Neural progenitor cell (in vitro differentiated cells): ENCODE measurements at regions not wholly inside any gene's neighbourhood (a gene's known extent, or its start where the extent isn't known, plus 50 kb on each side); places are given as distances from the start of the nearest gene placed in this dataset.

Source experiments
- DNase-seq: peaks from one replicate; pipeline ENCODE4 v3.0.0-alpha.2; 2016; ENCODE audit warnings: low spot score
- H2AFZ ChIP-seq: fragments of 200-600 bp; sonication (generic); replicated peaks from 2 replicates; pipeline ENCODE4 v1.6.1; 2016; ENCODE audit warnings: antibody characterized with exemption
- H3F3A ChIP-seq: fragments of 200-600 bp; sonication (generic); 2 replicates; pipeline ENCODE4 v1.6.1; 2016; ENCODE audit warnings: antibody characterized with exemption, low read depth
- H3K27ac ChIP-seq: fragments of 200-600 bp; sonication (generic); 2 replicates; pipeline ENCODE4 v1.5.1; 2016; ENCODE audit warnings: mild to moderate bottlenecking
- H3K27me3 ChIP-seq: fragments of 200-600 bp; sonication (generic); 2 replicates; pipeline ENCODE4 v1.6.1; 2016; ENCODE audit warnings: mild to moderate bottlenecking, moderate library complexity
- H3K36me3 ChIP-seq: fragments of 200-600 bp; sonication (generic); 2 replicates; pipeline ENCODE4 v1.5.1; 2016
- H3K4me1 ChIP-seq: fragments of 200-600 bp; sonication (generic); 2 replicates; pipeline ENCODE4 v1.6.1; 2016; ENCODE audit warnings: mixed run types
- H3K4me2 ChIP-seq: fragments of 200-600 bp; sonication (generic); 2 replicates; pipeline ENCODE4 v1.6.1; 2016
- H3K4me3 ChIP-seq: fragments of 200-600 bp; sonication (generic); 2 replicates; pipeline ENCODE4 v1.5.1; 2016
- H3K79me2 ChIP-seq: fragments of 200-600 bp; sonication (generic); 2 replicates; pipeline ENCODE4 v1.6.1; 2016; ENCODE audit warnings: low read depth
- H3K9ac ChIP-seq: fragments of 200-600 bp; sonication (generic); 2 replicates; pipeline ENCODE4 v1.6.1; 2016
- H3K9me3 ChIP-seq: fragments of 200-600 bp; sonication (generic); 2 replicates; pipeline ENCODE4 v1.5.1; 2016; ENCODE audit warnings: low read depth
- H4K20me1 ChIP-seq: fragments of 200-600 bp; sonication (generic); 2 replicates; pipeline ENCODE4 v1.6.1; 2016; ENCODE audit warnings: low read depth
- H3K27ac Mint-ChIP-seq: 3 replicates; pipeline ENCODE4 v1.8.0; 2021; ENCODE audit warnings: mixed read lengths
- H3K27me3 Mint-ChIP-seq: 2 replicates; pipeline ENCODE4 v1.8.0; 2022; ENCODE audit warnings: low read depth, mild to moderate bottlenecking, inconsistent platforms, moderate library complexity, mixed read lengths; ENCODE audit not compliant: insufficient read depth
- H3K36me3 Mint-ChIP-seq: 3 replicates; pipeline ENCODE4 v1.8.0; 2021; ENCODE audit warnings: mixed read lengths
- H3K4me1 Mint-ChIP-seq: 3 replicates; pipeline ENCODE4 v1.8.0; 2021; ENCODE audit warnings: mixed read lengths
- H3K4me3 Mint-ChIP-seq: 3 replicates; pipeline ENCODE4 v1.8.0; 2021; ENCODE audit warnings: mild to moderate bottlenecking, moderate library complexity, mixed read lengths
- H3K9me3 Mint-ChIP-seq: 3 replicates; pipeline ENCODE4 v1.8.0; 2020; ENCODE audit warnings: mixed read lengths
- CTCF ChIP-seq: fragments of 200-600 bp; sonication (generic); IDR thresholded peaks from 2 replicates; pipeline ENCODE4 v1.5.1; 2017; ENCODE audit warnings: antibody characterized with exemption, mild to moderate bottlenecking
- EZH2 ChIP-seq: fragments of 200-600 bp; sonication (generic); IDR thresholded peaks from 2 replicates; pipeline ENCODE4 v1.6.1; 2017; ENCODE audit warnings: antibody characterized with exemption, mild to moderate bottlenecking, moderate library complexity
- EZH2phosphoT487 ChIP-seq: fragments of 200-600 bp; sonication (generic); IDR thresholded peaks from 2 replicates; pipeline ENCODE4 v1.6.1; 2017; ENCODE audit warnings: antibody characterized with exemption

DNA sequence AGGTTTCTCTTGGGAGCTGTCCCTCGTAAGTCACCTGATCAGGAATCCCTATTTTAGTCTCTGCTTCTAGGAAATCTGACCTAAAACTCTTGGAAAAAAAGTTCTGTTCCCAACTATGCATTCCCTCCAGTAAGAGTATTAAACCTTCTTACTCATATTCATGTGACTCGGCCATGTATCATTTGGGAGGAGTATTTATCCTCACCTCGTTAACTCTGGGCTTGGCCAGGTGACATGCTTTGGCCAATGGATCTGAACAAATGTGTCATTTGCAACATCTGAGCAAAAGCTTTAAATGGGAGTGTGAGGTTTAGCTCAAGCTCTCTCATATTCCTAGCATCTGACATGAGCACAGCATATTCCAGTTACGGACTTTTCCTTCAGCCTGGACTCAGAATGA, 226.8 kb downstream of the NUAK1 start:
- H3K4me1 ChIP-seq = no peaks in the 10 kb centered on the region
- H3K27me3 ChIP-seq = no peaks in the 10 kb centered on the region
- no peaks in the 10 kb centered on the region for H3K79me2 ChIP-seq
- no peak overlapping the region for H3K27ac ChIP-seq
- Mint-ChIP-seq H3K4me1 (no peaks in the 10 kb centered on the region), H3K27me3 (no peaks in the 10 kb centered on the region), H3K9me3 (peaks cover 5% of the 10 kb centered on the region), H3K4me3 (no peak overlapping the region), H3K27ac (no peak overlapping the region), H3K36me3 (peaks cover 2% of the 10 kb centered on the region)
- H3K4me2 ChIP-seq = no peak overlapping the region
- no peaks in the 10 kb centered on the region for H4K20me1 ChIP-seq
- H3K4me3 ChIP-seq = no peak overlapping the region
- TF ChIP-seq CTCF (no peak), EZH2phosphoT487 (no peak), EZH2 (no peak)
- no peaks in the 10 kb centered on the region for H3K9me3 ChIP-seq
- no peaks in the 10 kb centered on the region for H3K36me3 ChIP-seq
- H3F3A ChIP-seq = no peaks in the 10 kb centered on the region
- no peak for DNase-seq
- no peak overlapping the region for H3K9ac ChIP-seq
- no peak overlapping the region for H2AFZ ChIP-seq

DNA sequence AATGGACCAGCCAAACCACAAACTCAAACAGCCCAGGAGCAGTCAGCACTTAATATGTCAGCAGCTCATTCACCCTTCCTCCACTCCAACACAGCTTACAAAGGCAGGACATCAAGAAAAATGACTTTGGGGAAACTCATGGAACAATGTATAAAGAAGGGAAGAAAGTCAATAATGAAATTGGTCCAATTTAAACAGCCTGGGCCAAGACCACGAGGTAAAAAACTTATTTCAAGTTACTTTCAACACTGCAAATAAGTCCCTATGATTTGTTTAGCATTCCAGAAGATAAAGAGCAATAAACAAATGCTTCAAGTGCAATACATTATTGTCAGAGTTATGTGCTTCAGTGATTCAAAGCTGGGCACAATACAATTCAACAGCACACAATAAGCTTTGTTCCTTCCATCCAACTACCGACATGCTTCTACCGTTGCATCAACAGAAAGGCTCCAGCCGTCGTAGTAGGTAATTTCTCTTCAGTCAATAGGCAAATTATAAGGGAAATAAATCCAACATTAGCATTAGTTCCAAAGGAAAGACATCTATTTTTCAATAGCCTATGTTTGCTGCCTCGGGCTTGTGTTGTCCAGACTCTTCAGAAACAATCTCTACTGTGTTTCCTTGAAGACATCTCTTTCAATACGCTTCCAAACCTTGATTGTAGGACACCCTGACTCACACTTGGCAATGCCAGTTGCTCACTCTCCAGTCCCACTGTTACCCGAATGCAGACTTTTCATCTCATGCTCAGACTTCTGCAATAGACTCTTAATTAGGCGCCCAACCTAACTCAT, 225.7 kb downstream of the NUAK1 start:
- no peaks in the 10 kb centered on the region for H3K4me1 ChIP-seq
- DNase-seq = no peak
- TF ChIP-seq EZH2phosphoT487 (no peak), EZH2 (no peak)
- no peaks in the 10 kb centered on the region for H3K27me3 ChIP-seq
- Mint-ChIP-seq H3K27ac (no peak overlapping the region), H3K36me3 (peaks cover 2% of the 10 kb centered on the region), H3K4me3 (no peak overlapping the region), H3K9me3 (peaks cover 5% of the 10 kb centered on the region), H3K4me1 (no peaks in the 10 kb centered on the region), H3K27me3 (no peaks in the 10 kb centered on the region)
- H3K9ac ChIP-seq = no peak overlapping the region
- no peaks in the 10 kb centered on the region for H3F3A ChIP-seq
- H3K4me2 ChIP-seq = no peak overlapping the region
- H3K4me3 ChIP-seq = no peak overlapping the region
- H2AFZ ChIP-seq = no peak overlapping the region
- no peaks in the 10 kb centered on the region for H4K20me1 ChIP-seq
- no peaks in the 10 kb centered on the region for H3K36me3 ChIP-seq
- no peaks in the 10 kb centered on the region for H3K9me3 ChIP-seq
- no peak overlapping the region for H3K27ac ChIP-seq
- H3K79me2 ChIP-seq = no peaks in the 10 kb centered on the region

- Mint-ChIP-seq H3K4me3 (no peak overlapping the region), H3K27ac (no peak overlapping the region), H3K4me1 (peaks cover 4% of the 10 kb centered on the region), H3K36me3 (peaks cover 2% of the 10 kb centered on the region), H3K9me3 (peaks cover 3% of the 10 kb centered on the region), H3K27me3 (peaks cover 4% of the 10 kb centered on the region)
- Histone ChIP-seq H2AFZ (no peak overlapping the region), H3K4me1 (no peaks in the 10 kb centered on the region), H3K27me3 (no peaks in the 10 kb centered on the region), H4K20me1 (no peaks in the 10 kb centered on the region), H3K79me2 (no peaks in the 10 kb centered on the region), H3K9ac (no peak overlapping the region), H3K4me3 (no peak overlapping the region), H3K9me3 (no peaks in the 10 kb centered on the region), H3K4me2 (no peak overlapping the region), H3F3A (no peaks in the 10 kb centered on the region), H3K27ac (no peak overlapping the region), H3K36me3 (no peaks in the 10 kb centered on the region)
- no peak for DNase-seq
- TF ChIP-seq EZH2phosphoT487 (no peak), EZH2 (no peak), CTCF (no peak)
Observed at GRCh38 chr12:105915997-105916759, 222.6 kb downstream of the NUAK1 start.

GRCh38 chr12:105916760-105917039, 222.1 kb downstream of the NUAK1 start:
- Mint-ChIP-seq H3K36me3 (peaks cover 2% of the 10 kb centered on the region), H3K27me3 (peaks cover 4% of the 10 kb centered on the region), H3K4me1 (peaks cover 4% of the 10 kb centered on the region), H3K9me3 (peaks cover 3% of the 10 kb centered on the region), H3K4me3 (no peak overlapping the region), H3K27ac (no peak overlapping the region)
- Histone ChIP-seq H3K4me2 (no peak overlapping the region), H3K27ac (no peak overlapping the region), H3K4me1 (no peaks in the 10 kb centered on the region), H3K36me3 (no peaks in the 10 kb centered on the region), H3K9me3 (no peaks in the 10 kb centered on the region), H3K4me3 (no peak overlapping the region), H3K79me2 (no peaks in the 10 kb centered on the region), H2AFZ (no peak overlapping the region), H3F3A (no peaks in the 10 kb centered on the region), H3K27me3 (no peaks in the 10 kb centered on the region), H3K9ac (no peak overlapping the region), H4K20me1 (no peaks in the 10 kb centered on the region)
- no peak for DNase-seq
- TF ChIP-seq CTCF = no peak
- TF ChIP-seq EZH2phosphoT487 = no peak
- no peak for TF ChIP-seq EZH2
